ENCODE measurements at regions not wholly inside any gene's neighbourhood (a gene's known extent, or its start where the extent isn't known, plus 50 kb on each side); places are given as distances from the start of the nearest gene placed in this dataset.

GRCh38 chr16:6704306-6704930 is 628.2 kb upstream of the RBFOX1 start:
- no peak for TF ChIP-seq CTCF (IDR thresholded peaks at IDR 0.05)
- TF ChIP-seq POLR2A (IDR thresholded peaks at IDR 0.05) = no peak
